H1 (cell line): ENCODE measurements at regions not wholly inside any gene's neighbourhood (a gene's known extent, or its start where the extent isn't known, plus 50 kb on each side); places are given as distances from the start of the nearest gene placed in this dataset.

ENCODE experiments used
- CTCF ChIA-PET: fragments of 300-600 bp; sonication (Branson Sonifier 250); formaldehyde crosslinking; loops from one replicate; lab custom pipeline; 2021; ENCODE audit not compliant: partially characterized antibody; lab: Charles Lee
- POLR2A ChIA-PET: fragments of 300-600 bp; sonication (Branson Sonifier 250); formaldehyde crosslinking; loops from one replicate; lab custom pipeline; 2021; ENCODE audit warnings: inconsistent platforms; ENCODE audit not compliant: partially characterized antibody; lab: Charles Lee
- DNase-seq, 2 experiments: peaks; one replicate each; pipeline versions ENCODE4 v3.0.0 to v3.0.0-alpha.2; 2010 to 2022; ENCODE audit warnings: low spot score in 2 of 2, low read depth in 1 of 2, mixed read lengths in 1 of 2
- FAIRE-seq: peaks from 2 replicates; lab custom pipeline; 2011; peaks lifted over from hg19 to GRCh38; lab: Jason Lieb, UNC
- H2AFZ ChIP-seq: 2 replicates; pipeline ENCODE4 v1.8.1; 2012; ENCODE audit warnings: low read length, inconsistent platforms
- H2AK5ac ChIP-seq: 2 replicates; pipeline ENCODE4 v1.6.1; 2013; ENCODE audit warnings: low read depth, low read length
- H2BK120ac ChIP-seq: replicated peaks from 2 replicates; pipeline ENCODE3; 2013; ENCODE audit warnings: low read depth, low read length, inconsistent platforms
- H2BK12ac ChIP-seq: 2 replicates; pipeline ENCODE4 v1.6.1; 2013; ENCODE audit warnings: low read depth, low read length
- H2BK15ac ChIP-seq: 2 replicates; pipeline ENCODE4 v1.6.1; 2013; ENCODE audit warnings: low read length
- H2BK20ac ChIP-seq: 2 replicates; pipeline ENCODE4 v1.6.1; 2013; ENCODE audit warnings: low read length
- H2BK5ac ChIP-seq: 2 replicates; pipeline ENCODE4 v1.6.1; 2013; ENCODE audit warnings: low read depth, low read length
- H3K14ac ChIP-seq: 2 replicates; pipeline ENCODE4 v1.6.1; 2013; ENCODE audit warnings: inconsistent platforms; ENCODE audit not compliant: insufficient read length
- H3K18ac ChIP-seq: 2 replicates; pipeline ENCODE4 v1.6.1; 2013; ENCODE audit warnings: low read length; ENCODE audit errors: extremely low read depth
- H3K23ac ChIP-seq: 2 replicates; pipeline ENCODE4 v1.6.1; 2013; ENCODE audit warnings: inconsistent platforms; ENCODE audit not compliant: insufficient read length
- H3K23me2 ChIP-seq: 2 replicates; pipeline ENCODE4 v1.6.1; 2013; ENCODE audit warnings: low read depth, low read length
- H3K27ac ChIP-seq: 2 replicates; pipeline ENCODE4 v1.6.1; 2011; ENCODE audit warnings: low read depth, low read length, inconsistent platforms
- H3K27me3 ChIP-seq, 4 experiments: replicated peaks in 1 of 4; 1 replicate in 1 of 4; 2 replicates in 3 of 4; pipeline versions ENCODE4 v1.6.1 to v1.8.1; 2011 to 2013; ENCODE audit warnings: low read length in 3 of 4, mild to moderate bottlenecking in 3 of 4, inconsistent platforms in 2 of 4, mixed read lengths in 2 of 4, moderate library complexity in 1 of 4; ENCODE audit not compliant: control insufficient read depth in 3 of 4, insufficient read depth in 3 of 4; ENCODE audit errors: extremely low read depth in 1 of 4
- H3K36me3 ChIP-seq, 4 experiments: 2 replicates each; pipeline versions ENCODE4 v1.6.1 to v1.8.1; 2011 to 2013; ENCODE audit warnings: mild to moderate bottlenecking in 4 of 4, low read length in 3 of 4, moderate library complexity in 2 of 4, control low read depth in 1 of 4, inconsistent platforms in 1 of 4; ENCODE audit not compliant: insufficient read depth in 4 of 4, control insufficient read depth in 2 of 4
- H3K4ac ChIP-seq: replicated peaks from 2 replicates; pipeline ENCODE3; 2013; ENCODE audit warnings: low read length, low read depth, mixed read lengths, inconsistent platforms; ENCODE audit not compliant: insufficient read length
- H3K4me1 ChIP-seq, 4 experiments: replicated peaks in 1 of 4; 1 replicate in 1 of 4; 2 replicates in 3 of 4; pipeline versions ENCODE4 v1.6.1 to v1.8.1; 2011 to 2013; ENCODE audit warnings: low read length in 3 of 4, inconsistent platforms in 2 of 4, mixed read lengths in 1 of 4; ENCODE audit not compliant: insufficient read depth in 4 of 4, control insufficient read depth in 3 of 4
- H3K4me2 ChIP-seq, 2 experiments: 2 replicates each; pipeline versions ENCODE4 v1.6.1 to v1.8.1; 2011 to 2013; ENCODE audit warnings: low read depth in 2 of 2, low read length in 2 of 2, control low read depth in 1 of 2, inconsistent platforms in 1 of 2, mild to moderate bottlenecking in 1 of 2; ENCODE audit not compliant: insufficient read depth in 1 of 2
- H3K4me3 ChIP-seq, 4 experiments: fragments of 200-600, 300-600 bp in 1 of 4; sonication (generic), shearing (Covaris generic), sonication (Bioruptor Twin) in 1 of 4; 2 replicates each; pipeline versions ENCODE4 v1.5.1 to v1.8.1; 2011 to 2016; ENCODE audit warnings: low read length in 4 of 4, low read depth in 3 of 4, control low read depth in 2 of 4, inconsistent platforms in 2 of 4, mild to moderate bottlenecking in 2 of 4, mixed read lengths in 1 of 4, moderate library complexity in 1 of 4; ENCODE audit not compliant: insufficient read depth in 2 of 4; ENCODE audit errors: extremely low read depth in 1 of 4
- H3K56ac ChIP-seq: replicated peaks from 2 replicates; pipeline ENCODE3; 2013; ENCODE audit warnings: low read depth, mild to moderate bottlenecking, mixed read lengths, low read length, inconsistent platforms; ENCODE audit not compliant: insufficient read length
- H3K79me1 ChIP-seq: 2 replicates; pipeline ENCODE4 v1.6.1; 2013; ENCODE audit warnings: low read depth, low read length, control low read depth
- H3K79me2 ChIP-seq, 2 experiments: 2 replicates each; pipeline versions ENCODE4 v1.6.1 to v1.8.1; 2012 to 2013; ENCODE audit warnings: low read length in 2 of 2, mild to moderate bottlenecking in 2 of 2, inconsistent platforms in 1 of 2; ENCODE audit not compliant: insufficient read depth in 2 of 2, control insufficient read depth in 1 of 2
- H3K9ac ChIP-seq, 4 experiments: replicated peaks in 1 of 4; 1 replicate in 1 of 4; 2 replicates in 3 of 4; pipeline versions ENCODE4 v1.6.1 to v1.8.1; 2011 to 2013; ENCODE audit warnings: low read depth in 3 of 4, low read length in 3 of 4, control low read depth in 2 of 4, mild to moderate bottlenecking in 2 of 4, moderate library complexity in 2 of 4, inconsistent platforms in 1 of 4; ENCODE audit errors: extremely low read depth in 1 of 4
- H3K9me3 ChIP-seq, 2 experiments: 2 replicates each; pipeline versions ENCODE4 v1.6.1 to v1.8.1; 2012 to 2013; ENCODE audit warnings: mild to moderate bottlenecking in 2 of 2, moderate library complexity in 2 of 2, control low read depth in 1 of 2, inconsistent platforms in 1 of 2, low read depth in 1 of 2, low read length in 1 of 2, mixed read lengths in 1 of 2; ENCODE audit not compliant: insufficient read depth in 2 of 2
- H4K20me1 ChIP-seq, 2 experiments: replicated peaks in 1 of 2; 2 replicates each; pipeline versions ENCODE3 to v1.8.1; 2011 to 2013; ENCODE audit warnings: inconsistent platforms in 2 of 2, low read length in 2 of 2, mild to moderate bottlenecking in 1 of 2; ENCODE audit not compliant: insufficient read depth in 2 of 2, control insufficient read depth in 1 of 2
- H4K5ac ChIP-seq: 2 replicates; pipeline ENCODE4 v1.6.1; 2013; ENCODE audit warnings: low read length, low read depth, mixed read lengths, inconsistent platforms; ENCODE audit not compliant: insufficient read length
- H4K8ac ChIP-seq: 2 replicates; pipeline ENCODE4 v1.8.0; 2013; ENCODE audit warnings: mild to moderate bottlenecking, moderate library complexity, low read length, inconsistent platforms; ENCODE audit not compliant: insufficient read depth; ENCODE audit errors: extremely low read depth
- H4K91ac ChIP-seq: replicated peaks from 2 replicates; pipeline ENCODE3; 2013; ENCODE audit warnings: low read length, mixed read lengths, inconsistent platforms; ENCODE audit not compliant: insufficient read length
- CHD1 ChIP-seq: IDR thresholded peaks from 2 replicates; pipeline ENCODE4 v1.6.1; 2012; ENCODE audit warnings: low read depth, low read length, improper control_type of control experiment
- CTBP2 ChIP-seq: IDR thresholded peaks from 2 replicates; pipeline ENCODE4 v1.7.0; 2011; ENCODE audit warnings: borderline replicate concordance, mild to moderate bottlenecking, moderate library complexity, mixed read lengths, low read length; ENCODE audit not compliant: insufficient read depth, insufficient read length
- EP300 ChIP-seq, 2 experiments: IDR thresholded peaks; 1 replicate in 1 of 2; 2 replicates in 1 of 2; pipeline ENCODE4 v1.6.1; 2011 to 2012; ENCODE audit warnings: low read depth in 2 of 2, low read length in 2 of 2, mild to moderate bottlenecking in 2 of 2, borderline replicate concordance in 1 of 2, inconsistent platforms in 1 of 2, moderate library complexity in 1 of 2
- GABPA ChIP-seq: IDR thresholded peaks from 2 replicates; pipeline ENCODE4 v1.6.1; 2011; ENCODE audit warnings: mild to moderate bottlenecking, low read length, moderate library complexity, borderline replicate concordance; ENCODE audit not compliant: insufficient read depth
- KDM4A ChIP-seq: IDR thresholded peaks from one replicate; pipeline ENCODE4 v1.7.1; 2012; ENCODE audit warnings: low read depth, mild to moderate bottlenecking, moderate library complexity, low read length, inconsistent platforms; ENCODE audit not compliant: severe bottlenecking
- MAFK ChIP-seq: IDR thresholded peaks from 2 replicates; pipeline ENCODE4 v1.6.1; 2012; ENCODE audit warnings: low read depth, mild to moderate bottlenecking, improper control_type of control experiment, low read length
- PHF8 ChIP-seq: fragments of 200-600 bp; sonication (generic); conservative IDR thresholded peaks from 2 replicates; pipeline ENCODE4 v1.7.1; 2012; ENCODE audit warnings: low read depth, mild to moderate bottlenecking, inconsistent platforms, low read length, moderate library complexity
- SRF ChIP-seq: IDR thresholded peaks from 2 replicates; pipeline ENCODE4 v1.6.1; 2011; ENCODE audit warnings: mild to moderate bottlenecking, low read depth, low read length, moderate library complexity
- SUZ12 ChIP-seq: fragments of 200-600 bp; sonication (generic); IDR thresholded peaks from 2 replicates; pipeline ENCODE4 v1.6.1; 2012; ENCODE audit warnings: mild to moderate bottlenecking, inconsistent platforms, low read length, moderate library complexity, mixed read lengths
- TCF12 ChIP-seq: IDR thresholded peaks from 2 replicates; pipeline ENCODE4 v1.6.1; 2011; ENCODE audit warnings: low read depth, mild to moderate bottlenecking, low read length
- USF2 ChIP-seq: IDR thresholded peaks from 2 replicates; pipeline ENCODE4 v1.6.1; 2011; ENCODE audit warnings: low read length, improper control_type of control experiment
- WGBS, 2 experiments: shearing (Covaris generic) in 1 of 2; methylation state at CpG; one replicate each; pipeline versions ENCODE4 v1.1.6 to v1.1.7; 2013 to 2015; ENCODE audit warnings: low lambda C conversion rate in 2 of 2, mixed read lengths in 2 of 2, inconsistent platforms in 1 of 2, low coverage in 1 of 2, missing lambda C conversion rate in 1 of 2; ENCODE audit not compliant: insufficient replicate concordance in 2 of 2, insufficient coverage in 1 of 2, insufficient read length in 1 of 2; ENCODE audit errors: extremely low coverage in 1 of 2, missing lambda C conversion rate in 1 of 2; 5-methylcytosine and 5-hydroxymethylcytosine counted together

- H3K56ac ChIP-seq: peak overlapping the region; percentile 11
- no peaks in the 10 kb centered on the region for H4K20me1 ChIP-seq
- H3K4ac ChIP-seq: no peak overlapping the region
- DNase-seq (peak; percentile 41 to 81), FAIRE-seq (no peak)
- no peak overlapping the region for H2BK20ac ChIP-seq
- ChIA-PET CTCF (interaction anchor here (0.7 to 1.8 kb wide), 9 partner anchors 10 to 127 kb away, joined by 3 to 10 read pairs (median 4); no protein-coding TSS in a partner anchor), POLR2A (interaction anchor here (0.9 kb wide), 1 partner anchor 137 kb away, joined by 3 read pairs; the partner anchor contains the start of gene CEP43)
- H3K79me1 ChIP-seq: no peaks in the 10 kb centered on the region
- no peak overlapping the region for H2BK15ac ChIP-seq
- WGBS, 2 experiments: 3% methylated on average over 20 of the region's 56 CpGs; no CpG with 5 or more reads in 1 of the 2 experiments
- peak overlapping the region; percentile 52 to 73 (median 64) for H3K4me3 ChIP-seq
- H2BK5ac ChIP-seq: no peak overlapping the region
- no peak overlapping the region for H2AK5ac ChIP-seq
- H3K36me3 ChIP-seq: no peaks in the 10 kb centered on the region
- H3K14ac ChIP-seq: no peak overlapping the region
- no peak overlapping the region for H2BK120ac ChIP-seq
- H3K4me2 ChIP-seq: peak overlapping the region; percentile 83 to 93
- no peak overlapping the region for H3K27ac ChIP-seq
- H3K18ac ChIP-seq: peak overlapping the region; percentile 83; the same call in 1 of the 2 replicates
- no peak overlapping the region for H2AFZ ChIP-seq
- peak overlapping the region; percentile 90 for H4K8ac ChIP-seq
- H3K27me3 ChIP-seq: peaks cover 0 to 10% (median 3%) of the 10 kb centered on the region in 4 experiments; a peak in 3 of 7 replicates
- no peak overlapping the region for H4K91ac ChIP-seq
- H3K79me2 ChIP-seq: no peaks in the 10 kb centered on the region
- H3K23ac ChIP-seq: no peak overlapping the region
- H3K4me1 ChIP-seq: peaks cover 0 to 5% (median 0%) of the 10 kb centered on the region in 4 experiments; a peak in 3 of 7 replicates
- peak overlapping the region; percentile 41 for H4K5ac ChIP-seq
- H2BK12ac ChIP-seq: no peak overlapping the region
- H3K9ac ChIP-seq: peak overlapping the region in 3 of 4 experiments; percentile 1 to 29 (median 27); a peak in 6 of 7 replicates
- peaks cover 10% of the 10 kb centered on the region for H3K23me2 ChIP-seq
- no peaks in the 10 kb centered on the region for H3K9me3 ChIP-seq
- TF ChIP-seq TCF12 (no peak), CTBP2 (no peak), SRF (peak; percentile 79), MAFK (no peak), USF2 (no peak), CHD1 (no peak), KDM4A (peak; percentile 38), EP300 (IDR thresholded peaks at IDR 0.05; ENCODE audit: borderline replicate concordance in 1 of 2, low read depth in 2 of 2, low read length in 2 of 2) (no peak), GABPA (no peak), PHF8 (peak; percentile 15), SUZ12 (no peak)
Observed at GRCh38 chr6:166862287-166862977, 93.9 kb downstream of the RNASET2 start.
